ENCODE measurements at regions not wholly inside any gene's neighbourhood (a gene's known extent, or its start where the extent isn't known, plus 50 kb on each side); places are given as distances from the start of the nearest gene placed in this dataset.

DNA sequence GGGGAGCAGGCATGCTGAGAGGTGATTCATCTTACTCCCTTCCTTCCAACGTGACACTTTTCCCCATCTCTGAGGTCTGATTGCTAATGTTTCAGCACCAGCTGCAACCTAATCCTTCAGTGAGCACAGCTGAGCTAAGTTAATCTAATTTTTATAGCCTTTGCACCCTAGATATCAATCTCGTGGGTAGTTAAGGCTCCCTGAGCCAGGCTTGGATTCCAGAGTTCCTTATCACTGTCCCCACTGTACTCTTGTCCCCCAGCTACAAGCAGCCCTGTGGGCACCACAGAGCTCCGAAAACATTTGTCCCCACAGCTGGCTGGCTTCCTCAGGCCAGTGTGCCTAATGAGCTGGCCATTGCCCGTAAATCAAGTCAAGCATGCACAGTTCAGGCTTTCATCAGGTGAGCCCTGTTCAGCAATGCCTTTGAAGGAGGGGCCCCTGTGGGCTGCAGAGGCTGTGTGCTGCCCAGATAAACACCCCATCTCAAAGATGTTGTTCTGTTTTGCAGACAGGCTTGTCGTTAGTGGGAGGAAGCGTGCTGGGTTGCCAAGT, 376.9 kb upstream of the RASGRP1 start:
- TF ChIP-seq, protein P1, sequence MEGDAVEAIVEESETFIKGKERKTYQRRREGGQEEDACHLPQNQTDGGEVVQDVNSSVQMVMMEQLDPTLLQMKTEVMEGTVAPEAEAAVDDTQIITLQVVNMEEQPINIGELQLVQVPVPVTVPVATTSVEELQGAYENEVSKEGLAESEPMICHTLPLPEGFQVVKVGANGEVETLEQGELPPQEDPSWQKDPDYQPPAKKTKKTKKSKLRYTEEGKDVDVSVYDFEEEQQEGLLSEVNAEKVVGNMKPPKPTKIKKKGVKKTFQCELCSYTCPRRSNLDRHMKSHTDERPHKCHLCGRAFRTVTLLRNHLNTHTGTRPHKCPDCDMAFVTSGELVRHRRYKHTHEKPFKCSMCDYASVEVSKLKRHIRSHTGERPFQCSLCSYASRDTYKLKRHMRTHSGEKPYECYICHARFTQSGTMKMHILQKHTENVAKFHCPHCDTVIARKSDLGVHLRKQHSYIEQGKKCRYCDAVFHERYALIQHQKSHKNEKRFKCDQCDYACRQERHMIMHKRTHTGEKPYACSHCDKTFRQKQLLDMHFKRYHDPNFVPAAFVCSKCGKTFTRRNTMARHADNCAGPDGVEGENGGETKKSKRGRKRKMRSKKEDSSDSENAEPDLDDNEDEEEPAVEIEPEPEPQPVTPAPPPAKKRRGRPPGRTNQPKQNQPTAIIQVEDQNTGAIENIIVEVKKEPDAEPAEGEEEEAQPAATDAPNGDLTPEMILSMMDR (IDR thresholded peaks at IDR 0.05): no peak
- no peak for TF ChIP-seq POLR2A (IDR thresholded peaks at IDR 0.05)
